SK-N-SH (cell line): ENCODE measurements at regions not wholly inside any gene's neighbourhood (a gene's known extent, or its start where the extent isn't known, plus 50 kb on each side); places are given as distances from the start of the nearest gene placed in this dataset.

Experiments
- CTCF ChIA-PET: fragments of 300-600, 350-600 bp; formaldehyde crosslinking; extraction: SDS; loops from one replicate; lab custom pipeline; 2021; lab: Yijun Ruan, JAX
- POLR2A ChIA-PET: fragments of 350-600 bp; sonication (Branson Sonifier 250); formaldehyde crosslinking; extraction: SDS; loops from one replicate; lab custom pipeline; 2020; ENCODE audit warnings: antibody characterized with exemption, inconsistent platforms; lab: Yijun Ruan, JAX
- DNase-seq: peaks from one replicate; pipeline ENCODE4 v3.0.0; 2012
- H2AFZ ChIP-seq: fragments of 200-600 bp; sonication (generic); 2 replicates; pipeline ENCODE4 v1.8.1; 2016; ENCODE audit warnings: antibody characterized with exemption, mild to moderate bottlenecking, low read depth
- H3F3A ChIP-seq: fragments of 200-600 bp; sonication (generic); replicated peaks from 2 replicates; pipeline ENCODE3; 2016; ENCODE audit warnings: antibody characterized with exemption, mild to moderate bottlenecking; ENCODE audit not compliant: insufficient read depth
- H3K27ac ChIP-seq, 2 experiments: fragments of 200-500 bp in 1 of 2; fragments of 200-600 bp in 1 of 2; sonication (Bioruptor generic) in 1 of 2; sonication (generic), shearing (Covaris generic) in 1 of 2; 2 replicates each; pipeline versions ENCODE4 v1.5.1 to v1.6.1; 2014 to 2016; ENCODE audit warnings: low read depth in 2 of 2, inconsistent platforms in 1 of 2, low read length in 1 of 2, mild to moderate bottlenecking in 1 of 2, mixed read lengths in 1 of 2
- H3K27me3 ChIP-seq: fragments of 200-600 bp; sonication (generic), shearing (Covaris generic); 2 replicates; pipeline ENCODE4 v1.6.1; 2016; ENCODE audit warnings: mixed run types; ENCODE audit not compliant: insufficient read depth
- H3K36me3 ChIP-seq, 2 experiments: fragments of 200-500 bp in 1 of 2; fragments of 200-600 bp in 1 of 2; sonication (Bioruptor generic) in 1 of 2; sonication (generic) in 1 of 2; replicated peaks in 1 of 2; 2 replicates each; pipeline versions ENCODE3 to v1.5.1; 2014 to 2016; ENCODE audit warnings: low read length in 1 of 2, mild to moderate bottlenecking in 1 of 2; ENCODE audit not compliant: insufficient read depth in 2 of 2, control insufficient read depth in 1 of 2
- H3K4me1 ChIP-seq, 2 experiments: fragments of 200-500 bp in 1 of 2; fragments of 200-600 bp in 1 of 2; sonication (Bioruptor generic) in 1 of 2; sonication (generic), shearing (Covaris generic) in 1 of 2; 2 replicates each; pipeline versions ENCODE4 v1.5.1 to v1.6.1; 2014 to 2016; ENCODE audit warnings: low read depth in 1 of 2, low read length in 1 of 2, mixed run types in 1 of 2; ENCODE audit not compliant: insufficient read depth in 2 of 2, control insufficient read depth in 1 of 2
- H3K4me2 ChIP-seq: fragments of 200-600 bp; sonication (generic), shearing (Covaris generic); 2 replicates; pipeline ENCODE4 v1.6.1; 2017; ENCODE audit warnings: mixed run types
- H3K4me3 ChIP-seq, 2 experiments: fragments of 200-500 bp in 1 of 2; fragments of 200-600 bp in 1 of 2; sonication (Bioruptor generic) in 1 of 2; sonication (generic), shearing (Covaris generic) in 1 of 2; 2 replicates each; pipeline versions ENCODE4 v1.5.1 to v1.8.1; 2014 to 2016; ENCODE audit warnings: low read depth in 2 of 2, inconsistent platforms in 1 of 2, low read length in 1 of 2, mild to moderate bottlenecking in 1 of 2, mixed read lengths in 1 of 2, moderate library complexity in 1 of 2
- H3K79me2 ChIP-seq: fragments of 200-600 bp; sonication (generic); 2 replicates; pipeline ENCODE4 v1.8.1; 2017; ENCODE audit warnings: mild to moderate bottlenecking; ENCODE audit not compliant: insufficient read depth
- H3K9ac ChIP-seq: fragments of 200-600 bp; sonication (generic); 2 replicates; pipeline ENCODE4 v1.6.1; 2017; ENCODE audit warnings: mixed run types
- H3K9me2 ChIP-seq: fragments of 200-600 bp; sonication (generic); 2 replicates; pipeline ENCODE4 v1.6.1; 2017; ENCODE audit warnings: mixed run types
- H3K9me3 ChIP-seq: fragments of 200-600 bp; sonication (generic); 2 replicates; pipeline ENCODE4 v1.6.1; 2017; ENCODE audit warnings: mixed run types, mild to moderate bottlenecking, moderate library complexity
- H4K20me1 ChIP-seq: fragments of 200-600 bp; sonication (generic); 2 replicates; pipeline ENCODE4 v1.6.1; 2017; ENCODE audit warnings: mild to moderate bottlenecking, mixed run types; ENCODE audit not compliant: insufficient read depth
- CHD2 ChIP-seq: fragments of 150-350 bp; IDR thresholded peaks from 2 replicates; pipeline ENCODE4 v1.6.1; 2018; ENCODE audit warnings: low read length; ENCODE audit not compliant: partially characterized antibody
- CTCF ChIP-seq: fragments of 200-600 bp; sonication (generic); IDR thresholded peaks from 2 replicates; pipeline ENCODE4 v1.6.1; 2017; ENCODE audit warnings: antibody characterized with exemption, mild to moderate bottlenecking, moderate library complexity
- EP300 ChIP-seq, 2 experiments: IDR thresholded peaks; 2 replicates each; pipeline versions ENCODE4 v1.4.0 to v1.6.1; 2012; ENCODE audit warnings: borderline replicate concordance in 1 of 2, low read depth in 1 of 2, low read length in 1 of 2
- FOXJ3 ChIP-seq: sonication (generic); formaldehyde crosslinking; IDR thresholded peaks from 2 replicates; pipeline ENCODE4 v1.5.1; 2020; ENCODE audit warnings: mild to moderate bottlenecking, missing genetic modification reagents
- FOXM1 ChIP-seq: IDR thresholded peaks from 2 replicates; pipeline ENCODE4 v1.4.0; 2012; ENCODE audit warnings: low read depth, mild to moderate bottlenecking
- GATA2 ChIP-seq: sonication (generic); formaldehyde crosslinking; IDR thresholded peaks from 2 replicates; pipeline ENCODE4 v1.5.0; 2020; ENCODE audit warnings: mild to moderate bottlenecking, missing genetic modification reagents
- JUND ChIP-seq: IDR thresholded peaks from 2 replicates; pipeline ENCODE4 v1.4.0; 2012
- NRF1 ChIP-seq: IDR thresholded peaks from 2 replicates; pipeline ENCODE4 v1.6.1; 2012; ENCODE audit warnings: low read depth, mild to moderate bottlenecking, low read length
- POLR2AphosphoS5 ChIP-seq: IDR thresholded peaks from 2 replicates; pipeline ENCODE4 v1.6.1; 2012; ENCODE audit warnings: low read depth, low read length
- RAD21 ChIP-seq: IDR thresholded peaks from 2 replicates; pipeline ENCODE4 v1.6.1; 2012; ENCODE audit warnings: mild to moderate bottlenecking, low read length
- RCOR1 ChIP-seq: fragments of 150-350 bp; IDR thresholded peaks from 2 replicates; pipeline ENCODE4 v1.6.1; 2017; ENCODE audit warnings: antibody characterized with exemption, low read length
- SMC3 ChIP-seq: IDR thresholded peaks from 2 replicates; pipeline ENCODE4 v1.6.1; 2012; ENCODE audit warnings: low read depth, low read length, improper control_type of control experiment
- TCF12 ChIP-seq: IDR thresholded peaks from 2 replicates; pipeline ENCODE4 v1.4.0; 2012
- YY1 ChIP-seq: IDR thresholded peaks from 2 replicates; pipeline ENCODE4 v1.4.0; 2012; ENCODE audit warnings: low read depth, mild to moderate bottlenecking
- WGBS: methylation state at CpG from one replicate; pipeline ENCODE4 v1.1.6; 2017; ENCODE audit warnings: low lambda C conversion rate; 5-methylcytosine and 5-hydroxymethylcytosine counted together
- TF ChIP-seq, protein P1 (sequence below): IDR thresholded peaks from 2 replicates; pipeline ENCODE4 v1.4.0; 2012; ENCODE audit warnings: low read depth

DNA sequence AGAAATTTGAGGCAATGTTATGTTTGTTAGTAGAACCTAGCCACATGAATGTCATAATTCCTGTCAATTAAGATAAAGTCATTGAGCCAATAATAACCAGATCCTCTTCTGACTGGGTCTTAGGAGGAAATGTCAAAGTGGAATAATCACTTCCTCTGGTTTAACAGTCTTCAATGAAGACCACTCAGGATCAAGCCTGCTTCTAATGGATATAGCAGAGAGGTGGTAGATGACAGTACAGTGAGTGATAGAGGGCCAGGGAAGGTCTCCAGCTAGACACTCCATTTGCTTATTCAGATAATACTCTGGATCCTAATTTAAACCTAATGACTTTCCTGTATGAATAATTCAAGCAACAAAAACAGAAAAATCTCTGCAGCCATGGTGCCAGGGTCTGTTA is 474.2 kb downstream of the DNAH5 start:
- CTCF ChIA-PET = interaction anchor here (1.1 kb wide), 1 partner anchor 8 kb away, joined by 4 read pairs; no protein-coding TSS in a partner anchor
- Histone ChIP-seq H3K9me2 (no peaks in the 10 kb centered on the region), H3K79me2 (no peaks in the 10 kb centered on the region), H3K36me3 (no peaks in the 10 kb centered on the region), H3K4me3 (no peak overlapping the region), H4K20me1 (no peaks in the 10 kb centered on the region), H2AFZ (no peak overlapping the region), H3K4me1 (no peaks in the 10 kb centered on the region), H3F3A (no peaks in the 10 kb centered on the region), H3K27me3 (0 out of 2 replicates have a peak, but pooled peaks cover 5% of the 10 kb centered on the region), H3K9me3 (no peaks in the 10 kb centered on the region), H3K27ac (no peak overlapping the region), H3K4me2 (no peak overlapping the region), H3K9ac (no peak overlapping the region)
- POLR2A ChIA-PET = no interaction called here
- TF ChIP-seq, protein P1, sequence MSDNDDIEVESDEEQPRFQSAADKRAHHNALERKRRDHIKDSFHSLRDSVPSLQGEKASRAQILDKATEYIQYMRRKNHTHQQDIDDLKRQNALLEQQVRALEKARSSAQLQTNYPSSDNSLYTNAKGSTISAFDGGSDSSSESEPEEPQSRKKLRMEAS = no peak
- TF ChIP-seq EP300 (IDR thresholded peaks at IDR 0.05; ENCODE audit: borderline replicate concordance in 1 of 2, low read depth in 1 of 2, low read length in 1 of 2) = no peak
- TF ChIP-seq SMC3 = no peak
- no peak for TF ChIP-seq TCF12
- no peak for TF ChIP-seq CHD2
- TF ChIP-seq YY1 = no peak
- no peak for TF ChIP-seq FOXM1
- no peak for DNase-seq

GRCh38 chr5:13464532-13465193 is 479.8 kb downstream of the DNAH5 start:
- TF ChIP-seq FOXJ3 (CRISPR knock-in tag) = no peak
- no peak for TF ChIP-seq JUND
- no peak for TF ChIP-seq RAD21
- TF ChIP-seq POLR2AphosphoS5 = no peak
- no peak for TF ChIP-seq RCOR1
- TF ChIP-seq GATA2 (CRISPR knock-in tag) = no peak
- TF ChIP-seq CTCF = no peak
- TF ChIP-seq TCF12 = no peak
- no peak for TF ChIP-seq SMC3
- no peak for TF ChIP-seq NRF1
- Histone ChIP-seq H3K9me3 (no peaks in the 10 kb centered on the region), H3K4me2 (no peak overlapping the region), H3K27me3 (no peaks in the 10 kb centered on the region), H3K27ac (no peak overlapping the region), H3K79me2 (no peaks in the 10 kb centered on the region), H3K4me1 (no peaks in the 10 kb centered on the region), H3K9ac (no peak overlapping the region), H3K9me2 (no peaks in the 10 kb centered on the region), H3F3A (no peaks in the 10 kb centered on the region), H4K20me1 (no peaks in the 10 kb centered on the region), H2AFZ (no peak overlapping the region), H3K4me3 (no peak overlapping the region), H3K36me3 (no peaks in the 10 kb centered on the region)
- DNase-seq = no peak
- ChIA-PET CTCF (interaction anchor here (2.5 kb wide), 1 partner anchor 15 kb away, joined by 10 read pairs; no protein-coding TSS in a partner anchor), POLR2A (no interaction called here)
- 7% methylated on average over 2 of the region's 2 CpGs for WGBS
